HEK293 (cell line): ENCODE measurements at regions not wholly inside any gene's neighbourhood (a gene's known extent, or its start where the extent isn't known, plus 50 kb on each side); places are given as distances from the start of the nearest gene placed in this dataset.

Experiments
- ZFP3 ChIP-seq: fragments of 450-650 bp; formaldehyde crosslinking; IDR thresholded peaks from 2 replicates; pipeline ENCODE4 v1.5.1; 2016; ENCODE audit warnings: low read depth, missing biosample characterization, missing genetic modification characterization
- ZNF132 ChIP-seq: fragments of 450-650 bp; formaldehyde crosslinking; IDR thresholded peaks from 2 replicates; pipeline ENCODE4 v1.5.1; 2017; ENCODE audit warnings: missing biosample characterization, missing genetic modification characterization, borderline replicate concordance
- ZNF146 ChIP-seq: fragments of 450-650 bp; formaldehyde crosslinking; IDR thresholded peaks from 2 replicates; pipeline ENCODE4 v1.5.1; 2016; ENCODE audit warnings: missing biosample characterization, missing genetic modification characterization
- ZNF350 ChIP-seq: fragments of 450-650 bp; formaldehyde crosslinking; IDR thresholded peaks from 2 replicates; pipeline ENCODE4 v1.5.0; 2017; ENCODE audit warnings: missing biosample characterization, mild to moderate bottlenecking, missing genetic modification characterization
- ZNF837 ChIP-seq: fragments of 450-650 bp; formaldehyde crosslinking; IDR thresholded peaks from 2 replicates; pipeline ENCODE4 v1.5.1; 2016; ENCODE audit warnings: missing biosample characterization, missing genetic modification characterization
- TF ChIP-seq, protein P1 (sequence below): fragments of 450-650 bp; formaldehyde crosslinking; IDR thresholded peaks from 2 replicates; pipeline ENCODE4 v1.5.1; 2016; ENCODE audit warnings: missing biosample characterization, missing genetic modification characterization
- TF ChIP-seq, protein P2 (sequence below): fragments of 450-650 bp; formaldehyde crosslinking; IDR thresholded peaks from 2 replicates; pipeline ENCODE4 v1.5.1; 2017; ENCODE audit warnings: missing biosample characterization, missing genetic modification characterization
- TF ChIP-seq, protein P3 (sequence below): IDR thresholded peaks from 2 replicates; pipeline ENCODE4 v1.6.1; 2011; ENCODE audit warnings: mild to moderate bottlenecking, low read depth, low read length, borderline replicate concordance

DNA sequence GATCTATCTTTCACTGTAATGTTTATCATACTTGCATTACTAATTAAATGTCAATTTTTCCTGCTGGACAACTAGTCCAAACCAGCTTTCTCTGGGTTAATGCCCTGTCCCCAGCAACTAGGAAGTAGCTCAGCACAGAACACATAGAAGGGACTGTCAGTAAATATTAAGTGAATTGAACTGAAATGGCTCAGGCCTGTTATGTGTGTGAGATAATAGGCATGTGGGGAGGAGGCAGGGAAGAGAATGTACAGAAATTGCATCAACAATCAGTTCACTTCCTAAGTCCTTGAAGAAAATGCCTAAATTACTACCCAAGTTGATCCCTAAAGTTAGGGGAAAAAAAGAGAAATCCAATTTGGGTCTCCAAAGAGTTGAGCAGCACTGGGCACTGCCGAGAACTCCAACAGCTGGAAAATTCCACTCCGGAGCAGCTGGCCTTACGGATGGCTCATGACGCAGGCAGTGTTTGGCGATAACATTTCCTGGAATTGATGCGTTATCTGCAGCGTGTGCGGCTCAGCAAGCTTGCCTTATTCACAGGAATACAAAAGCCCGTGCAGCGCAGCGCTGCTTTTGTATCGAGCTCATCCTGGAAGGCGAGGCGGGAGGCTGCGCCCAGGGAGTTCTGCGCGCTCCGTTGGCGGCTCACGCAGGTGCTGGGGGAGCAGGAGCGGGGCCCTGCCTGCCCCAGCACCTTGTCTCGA, 297.3 kb upstream of the LCORL start:
- no peak for TF ChIP-seq ZFP3 (tag by site-specific recombination)
- TF ChIP-seq, protein P1, sequence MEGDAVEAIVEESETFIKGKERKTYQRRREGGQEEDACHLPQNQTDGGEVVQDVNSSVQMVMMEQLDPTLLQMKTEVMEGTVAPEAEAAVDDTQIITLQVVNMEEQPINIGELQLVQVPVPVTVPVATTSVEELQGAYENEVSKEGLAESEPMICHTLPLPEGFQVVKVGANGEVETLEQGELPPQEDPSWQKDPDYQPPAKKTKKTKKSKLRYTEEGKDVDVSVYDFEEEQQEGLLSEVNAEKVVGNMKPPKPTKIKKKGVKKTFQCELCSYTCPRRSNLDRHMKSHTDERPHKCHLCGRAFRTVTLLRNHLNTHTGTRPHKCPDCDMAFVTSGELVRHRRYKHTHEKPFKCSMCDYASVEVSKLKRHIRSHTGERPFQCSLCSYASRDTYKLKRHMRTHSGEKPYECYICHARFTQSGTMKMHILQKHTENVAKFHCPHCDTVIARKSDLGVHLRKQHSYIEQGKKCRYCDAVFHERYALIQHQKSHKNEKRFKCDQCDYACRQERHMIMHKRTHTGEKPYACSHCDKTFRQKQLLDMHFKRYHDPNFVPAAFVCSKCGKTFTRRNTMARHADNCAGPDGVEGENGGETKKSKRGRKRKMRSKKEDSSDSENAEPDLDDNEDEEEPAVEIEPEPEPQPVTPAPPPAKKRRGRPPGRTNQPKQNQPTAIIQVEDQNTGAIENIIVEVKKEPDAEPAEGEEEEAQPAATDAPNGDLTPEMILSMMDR (tag by site-specific recombination): no peak
- TF ChIP-seq, protein P2, sequence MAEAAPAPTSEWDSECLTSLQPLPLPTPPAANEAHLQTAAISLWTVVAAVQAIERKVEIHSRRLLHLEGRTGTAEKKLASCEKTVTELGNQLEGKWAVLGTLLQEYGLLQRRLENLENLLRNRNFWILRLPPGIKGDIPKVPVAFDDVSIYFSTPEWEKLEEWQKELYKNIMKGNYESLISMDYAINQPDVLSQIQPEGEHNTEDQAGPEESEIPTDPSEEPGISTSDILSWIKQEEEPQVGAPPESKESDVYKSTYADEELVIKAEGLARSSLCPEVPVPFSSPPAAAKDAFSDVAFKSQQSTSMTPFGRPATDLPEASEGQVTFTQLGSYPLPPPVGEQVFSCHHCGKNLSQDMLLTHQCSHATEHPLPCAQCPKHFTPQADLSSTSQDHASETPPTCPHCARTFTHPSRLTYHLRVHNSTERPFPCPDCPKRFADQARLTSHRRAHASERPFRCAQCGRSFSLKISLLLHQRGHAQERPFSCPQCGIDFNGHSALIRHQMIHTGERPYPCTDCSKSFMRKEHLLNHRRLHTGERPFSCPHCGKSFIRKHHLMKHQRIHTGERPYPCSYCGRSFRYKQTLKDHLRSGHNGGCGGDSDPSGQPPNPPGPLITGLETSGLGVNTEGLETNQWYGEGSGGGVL (tag by site-specific recombination): no peak
- TF ChIP-seq, protein P3, sequence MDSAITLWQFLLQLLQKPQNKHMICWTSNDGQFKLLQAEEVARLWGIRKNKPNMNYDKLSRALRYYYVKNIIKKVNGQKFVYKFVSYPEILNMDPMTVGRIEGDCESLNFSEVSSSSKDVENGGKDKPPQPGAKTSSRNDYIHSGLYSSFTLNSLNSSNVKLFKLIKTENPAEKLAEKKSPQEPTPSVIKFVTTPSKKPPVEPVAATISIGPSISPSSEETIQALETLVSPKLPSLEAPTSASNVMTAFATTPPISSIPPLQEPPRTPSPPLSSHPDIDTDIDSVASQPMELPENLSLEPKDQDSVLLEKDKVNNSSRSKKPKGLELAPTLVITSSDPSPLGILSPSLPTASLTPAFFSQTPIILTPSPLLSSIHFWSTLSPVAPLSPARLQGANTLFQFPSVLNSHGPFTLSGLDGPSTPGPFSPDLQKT: no peak
- no peak for TF ChIP-seq ZNF132 (tag by site-specific recombination)
- TF ChIP-seq ZNF837 (tag by site-specific recombination): no peak
- no peak for TF ChIP-seq ZNF350
- no peak for TF ChIP-seq ZNF146 (tag by site-specific recombination)
